ENCODE measurements at regions not wholly inside any gene's neighbourhood (a gene's known extent, or its start where the extent isn't known, plus 50 kb on each side); places are given as distances from the start of the nearest gene placed in this dataset.

- Histone ChIP-seq H2AFZ (ENCODE audit: insufficient read depth, low read length, poor library complexity) (no peak overlapping the region), H2BK12ac (ENCODE audit: low read length) (no peak overlapping the region), H2AK5ac (ENCODE audit: low read length) (no peak overlapping the region), H4K8ac (ENCODE audit: low read depth, low read length) (no peak overlapping the region), H4K12ac (ENCODE audit: low read depth, low read length) (no peak overlapping the region), H3K23ac (ENCODE audit: low read length) (no peak overlapping the region), H3K9me3 (ENCODE audit: insufficient read depth, low read depth, low read length) (no peaks in the 10 kb centered on the region), H3K36me3 (ENCODE audit: control insufficient read depth in 1 of 2, insufficient read depth in 2 of 2, low read length in 2 of 2) (no peaks in the 10 kb centered on the region), H3K18ac (ENCODE audit: low read length) (no peak overlapping the region), H2BK120ac (ENCODE audit: insufficient read depth, low read length, poor library complexity) (no peak overlapping the region), H4K91ac (ENCODE audit: low read depth, low read length) (no peak overlapping the region), H3K4ac (ENCODE audit: low read depth, low read length) (no peak overlapping the region), H3K4me2 (ENCODE audit: low read length) (no peak overlapping the region), H2BK5ac (ENCODE audit: low read depth, low read length, poor library complexity) (no peak overlapping the region), H3K27me3 (ENCODE audit: insufficient read depth, low read length) (no peaks in the 10 kb centered on the region), H3K79me2 (ENCODE audit: control insufficient read depth, insufficient read depth, low read length, poor library complexity) (no peaks in the 10 kb centered on the region), H3K27ac (ENCODE audit: low read depth, low read length) (no peak overlapping the region), H3K4me1 (ENCODE audit: control insufficient read depth in 1 of 2, insufficient read depth in 2 of 2, low read length in 2 of 2) (peaks cover 2 to 9% of the 10 kb centered on the region in 2 experiments), H3K79me1 (ENCODE audit: low read length) (no peaks in the 10 kb centered on the region), H3K4me3 (ENCODE audit: low read depth, low read length) (no peak overlapping the region), H3K9ac (ENCODE audit: low read length) (no peak overlapping the region), H3K14ac (ENCODE audit: low read length) (no peak overlapping the region)
- no peak for DNase-seq
- WGBS (ENCODE audit: extremely low coverage, insufficient coverage, insufficient read length): no CpG with 5 or more reads among the region's 6 CpGs
Measured at GRCh38 chr16:73143002-73143401, 95.1 kb upstream of the ZFHX3 start.

GRCh38 chr16:73142053-73142854 is 94.3 kb upstream of the ZFHX3 start:
- no CpG with 5 or more reads among the region's 9 CpGs for WGBS (ENCODE audit: extremely low coverage, insufficient coverage, insufficient read length)

GRCh38 chr16:73140929-73141328 is 93.0 kb upstream of the ZFHX3 start:
- Histone ChIP-seq H3K18ac (ENCODE audit: low read length) (no peak overlapping the region), H3K79me2 (ENCODE audit: control insufficient read depth, insufficient read depth, low read length, poor library complexity) (no peaks in the 10 kb centered on the region), H3K79me1 (ENCODE audit: low read length) (no peaks in the 10 kb centered on the region), H2AFZ (ENCODE audit: insufficient read depth, low read length, poor library complexity) (no peak overlapping the region), H2BK12ac (ENCODE audit: low read length) (no peak overlapping the region), H3K27ac (ENCODE audit: low read depth, low read length) (no peak overlapping the region), H4K8ac (ENCODE audit: low read depth, low read length) (no peak overlapping the region), H3K4me3 (ENCODE audit: low read depth, low read length) (no peak overlapping the region), H3K4ac (ENCODE audit: low read depth, low read length) (no peak overlapping the region), H3K4me2 (ENCODE audit: low read length) (no peak overlapping the region), H3K36me3 (ENCODE audit: control insufficient read depth in 1 of 2, insufficient read depth in 2 of 2, low read length in 2 of 2) (no peaks in the 10 kb centered on the region), H2AK5ac (ENCODE audit: low read length) (no peak overlapping the region), H4K91ac (ENCODE audit: low read depth, low read length) (no peak overlapping the region), H3K9me3 (ENCODE audit: insufficient read depth, low read depth, low read length) (no peaks in the 10 kb centered on the region), H3K9ac (ENCODE audit: low read length) (no peak overlapping the region), H3K27me3 (ENCODE audit: insufficient read depth, low read length) (no peaks in the 10 kb centered on the region), H4K12ac (ENCODE audit: low read depth, low read length) (no peak overlapping the region), H3K4me1 (ENCODE audit: control insufficient read depth in 1 of 2, insufficient read depth in 2 of 2, low read length in 2 of 2) (peaks cover 2 to 9% of the 10 kb centered on the region in 2 experiments), H2BK5ac (ENCODE audit: low read depth, low read length, poor library complexity) (no peak overlapping the region), H3K23ac (ENCODE audit: low read length) (no peak overlapping the region), H3K14ac (ENCODE audit: low read length) (no peak overlapping the region), H2BK120ac (ENCODE audit: insufficient read depth, low read length, poor library complexity) (no peak overlapping the region)
- DNase-seq: peak; percentile 45 to 91
- WGBS (ENCODE audit: extremely low coverage, insufficient coverage, insufficient read length): no CpG with 5 or more reads among the region's 4 CpGs

More at GRCh38 chr16:73142053-73142854, 94.3 kb upstream of the ZFHX3 start:
- Histone ChIP-seq H2BK12ac (ENCODE audit: low read length) (no peak overlapping the region), H2AK5ac (ENCODE audit: low read length) (no peak overlapping the region), H3K27me3 (ENCODE audit: insufficient read depth, low read length) (no peaks in the 10 kb centered on the region), H3K79me1 (ENCODE audit: low read length) (no peaks in the 10 kb centered on the region), H4K12ac (ENCODE audit: low read depth, low read length) (no peak overlapping the region), H3K4me2 (ENCODE audit: low read length) (no peak overlapping the region), H3K9me3 (ENCODE audit: insufficient read depth, low read depth, low read length) (no peaks in the 10 kb centered on the region), H2BK120ac (ENCODE audit: insufficient read depth, low read length, poor library complexity) (no peak overlapping the region), H3K18ac (ENCODE audit: low read length) (no peak overlapping the region), H3K79me2 (ENCODE audit: control insufficient read depth, insufficient read depth, low read length, poor library complexity) (no peaks in the 10 kb centered on the region), H3K4me3 (ENCODE audit: low read depth, low read length) (no peak overlapping the region), H3K27ac (ENCODE audit: low read depth, low read length) (no peak overlapping the region), H4K91ac (ENCODE audit: low read depth, low read length) (no peak overlapping the region), H2BK5ac (ENCODE audit: low read depth, low read length, poor library complexity) (no peak overlapping the region), H3K14ac (ENCODE audit: low read length) (no peak overlapping the region), H3K36me3 (ENCODE audit: control insufficient read depth in 1 of 2, insufficient read depth in 2 of 2, low read length in 2 of 2) (no peaks in the 10 kb centered on the region), H2AFZ (ENCODE audit: insufficient read depth, low read length, poor library complexity) (no peak overlapping the region), H3K4me1 (ENCODE audit: control insufficient read depth in 1 of 2, insufficient read depth in 2 of 2, low read length in 2 of 2) (peaks cover 2 to 9% of the 10 kb centered on the region in 2 experiments), H3K23ac (ENCODE audit: low read length) (no peak overlapping the region), H3K9ac (ENCODE audit: low read length) (no peak overlapping the region), H3K4ac (ENCODE audit: low read depth, low read length) (no peak overlapping the region), H4K8ac (ENCODE audit: low read depth, low read length) (no peak overlapping the region)
- DNase-seq: no peak

GRCh38 chr16:73131156-73131862 is 83.4 kb upstream of the ZFHX3 start:
- Histone ChIP-seq H2BK12ac (ENCODE audit: low read length) (no peak overlapping the region), H3K18ac (ENCODE audit: low read length) (no peak overlapping the region), H2AFZ (ENCODE audit: insufficient read depth, low read length, poor library complexity) (no peak overlapping the region), H3K27ac (ENCODE audit: low read depth, low read length) (no peak overlapping the region), H3K23ac (ENCODE audit: low read length) (no peak overlapping the region), H3K4me2 (ENCODE audit: low read length) (no peak overlapping the region), H3K4me3 (ENCODE audit: low read depth, low read length) (no peak overlapping the region), H2BK5ac (ENCODE audit: low read depth, low read length, poor library complexity) (no peak overlapping the region), H4K91ac (ENCODE audit: low read depth, low read length) (no peak overlapping the region), H3K14ac (ENCODE audit: low read length) (no peak overlapping the region), H3K4me1 (ENCODE audit: control insufficient read depth in 1 of 2, insufficient read depth in 2 of 2, low read length in 2 of 2) (peaks cover 0 to 7% of the 10 kb centered on the region in 2 experiments), H3K36me3 (ENCODE audit: control insufficient read depth in 1 of 2, insufficient read depth in 2 of 2, low read length in 2 of 2) (no peaks in the 10 kb centered on the region), H3K4ac (ENCODE audit: low read depth, low read length) (no peak overlapping the region), H2AK5ac (ENCODE audit: low read length) (no peak overlapping the region), H3K9me3 (ENCODE audit: insufficient read depth, low read depth, low read length) (peaks cover 2% of the 10 kb centered on the region), H2BK120ac (ENCODE audit: insufficient read depth, low read length, poor library complexity) (no peak overlapping the region), H3K9ac (ENCODE audit: low read length) (no peak overlapping the region), H3K79me2 (ENCODE audit: control insufficient read depth, insufficient read depth, low read length, poor library complexity) (no peaks in the 10 kb centered on the region), H4K12ac (ENCODE audit: low read depth, low read length) (no peak overlapping the region), H3K27me3 (ENCODE audit: insufficient read depth, low read length) (no peaks in the 10 kb centered on the region), H3K79me1 (ENCODE audit: low read length) (no peaks in the 10 kb centered on the region), H4K8ac (ENCODE audit: low read depth, low read length) (no peak overlapping the region)
- no CpG with 5 or more reads among the region's 7 CpGs for WGBS (ENCODE audit: extremely low coverage, insufficient coverage, insufficient read length)
- DNase-seq: no peak
